ENCODE measurements at regions not wholly inside any gene's neighbourhood (a gene's known extent, or its start where the extent isn't known, plus 50 kb on each side); places are given as distances from the start of the nearest gene placed in this dataset.

- TF ChIP-seq RAD21 (IDR thresholded peaks at IDR 0.05; ENCODE audit: low read depth) = no peak
- TF ChIP-seq REST (IDR thresholded peaks at IDR 0.05; ENCODE audit: low read depth) = no peak
These were observed 113.0 kb upstream of the COPS8 start for GRCh38 chr2:236972491-236973342.

GRCh38 chr2:236973343-236973980 is 112.2 kb upstream of the COPS8 start:
- TF ChIP-seq EP300 (IDR thresholded peaks at IDR 0.05; ENCODE audit: borderline replicate concordance) = no peak
- no peak for TF ChIP-seq CEBPB (IDR thresholded peaks at IDR 0.05)
- TF ChIP-seq EGR1 (IDR thresholded peaks at IDR 0.05) = no peak
- no peak for TF ChIP-seq REST (IDR thresholded peaks at IDR 0.05; ENCODE audit: low read depth)
- no peak for TF ChIP-seq YY1 (IDR thresholded peaks at IDR 0.05; ENCODE audit: low read depth)
- TF ChIP-seq TEAD4 (IDR thresholded peaks at IDR 0.05) = no peak
- no peak for TF ChIP-seq CREB1 (IDR thresholded peaks at IDR 0.05; ENCODE audit: low read depth)
- TF ChIP-seq USF1 (IDR thresholded peaks at IDR 0.05) = no peak
- TF ChIP-seq MAX (IDR thresholded peaks at IDR 0.05) = no peak
- TF ChIP-seq NFIC (IDR thresholded peaks at IDR 0.05) = no peak
- TF ChIP-seq TAF1 (IDR thresholded peaks at IDR 0.05; ENCODE audit: low read depth) = no peak
- TF ChIP-seq ZBTB7A (IDR thresholded peaks at IDR 0.05; ENCODE audit: low read depth) = no peak
- TF ChIP-seq FOXM1 (IDR thresholded peaks at IDR 0.05; ENCODE audit: borderline replicate concordance, low read depth) = no peak

- no peak for TF ChIP-seq ZBTB7A (IDR thresholded peaks at IDR 0.05; ENCODE audit: low read depth)
- no peak for TF ChIP-seq RAD21 (IDR thresholded peaks at IDR 0.05; ENCODE audit: low read depth)
- TF ChIP-seq NFIC (IDR thresholded peaks at IDR 0.05) = no peak
- no peak for TF ChIP-seq MAX (IDR thresholded peaks at IDR 0.05)
- TF ChIP-seq EP300 (IDR thresholded peaks at IDR 0.05; ENCODE audit: borderline replicate concordance) = no peak
These were observed 111.5 kb upstream of the COPS8 start for GRCh38 chr2:236974148-236974547.

- TF ChIP-seq MAX (IDR thresholded peaks at IDR 0.05) (no peak), CEBPB (IDR thresholded peaks at IDR 0.05) (no peak), TAF1 (IDR thresholded peaks at IDR 0.05; ENCODE audit: low read depth) (no peak), EGR1 (IDR thresholded peaks at IDR 0.05) (no peak), USF1 (IDR thresholded peaks at IDR 0.05) (no peak), REST (IDR thresholded peaks at IDR 0.05; ENCODE audit: low read depth) (no peak), FOXM1 (IDR thresholded peaks at IDR 0.05; ENCODE audit: borderline replicate concordance, low read depth) (no peak), NFIC (IDR thresholded peaks at IDR 0.05) (no peak), ZBTB7A (IDR thresholded peaks at IDR 0.05; ENCODE audit: low read depth) (no peak), TEAD4 (IDR thresholded peaks at IDR 0.05) (no peak), TCF12 (IDR thresholded peaks at IDR 0.05; ENCODE audit: low read depth) (no peak)
These were observed 110.9 kb upstream of the COPS8 start for GRCh38 chr2:236974752-236975151.

Data from Ishikawa (cell line).